Uterus (tissue), 2 donors: ENCODE measurements at regions not wholly inside any gene's neighbourhood (a gene's known extent, or its start where the extent isn't known, plus 50 kb on each side); places are given as distances from the start of the nearest gene placed in this dataset.

ENCODE experiments used
- POLR2A ChIP-seq, 2 donors: fragments of 450-650 bp; IDR thresholded peaks; one replicate each; pipeline ENCODE4 v1.6.1; 2016; ENCODE audit warnings: antibody characterized with exemption in 2 of 2, mild to moderate bottlenecking in 1 of 2, moderate library complexity in 1 of 2
- TF ChIP-seq, protein P1 (sequence below), 4 experiments: fragments of 200-600 bp in 2 of 4; fragments of 450-650 bp in 2 of 4; sonication (generic) in 2 of 4; IDR thresholded peaks; one replicate each; pipeline ENCODE4 v1.5.1; 2016 to 2019; ENCODE audit warnings: antibody characterized with exemption in 4 of 4, mild to moderate bottlenecking in 2 of 4, moderate library complexity in 1 of 4

DNA sequence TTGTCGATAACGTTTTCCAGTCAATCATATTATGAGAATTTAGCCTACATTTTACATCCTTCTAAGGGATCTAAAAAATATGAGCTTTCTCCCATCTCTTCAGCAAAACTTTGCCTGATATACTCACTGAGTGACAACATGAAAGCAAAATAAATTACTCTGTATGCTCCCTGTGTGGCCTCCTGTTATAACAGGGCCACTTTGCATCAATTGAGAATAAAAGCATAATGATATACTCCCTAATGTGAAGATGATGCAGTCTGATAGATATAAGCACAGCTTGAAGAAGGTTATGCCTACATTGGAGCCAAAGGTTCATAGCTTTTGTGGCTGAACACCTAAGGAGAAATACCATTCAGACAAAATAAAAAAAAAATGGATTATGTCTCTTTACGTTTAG is 561.3 kb upstream of the ZNF717 start:
- TF ChIP-seq POLR2A (IDR thresholded peaks at IDR 0.05): no peak
- TF ChIP-seq, protein P1, sequence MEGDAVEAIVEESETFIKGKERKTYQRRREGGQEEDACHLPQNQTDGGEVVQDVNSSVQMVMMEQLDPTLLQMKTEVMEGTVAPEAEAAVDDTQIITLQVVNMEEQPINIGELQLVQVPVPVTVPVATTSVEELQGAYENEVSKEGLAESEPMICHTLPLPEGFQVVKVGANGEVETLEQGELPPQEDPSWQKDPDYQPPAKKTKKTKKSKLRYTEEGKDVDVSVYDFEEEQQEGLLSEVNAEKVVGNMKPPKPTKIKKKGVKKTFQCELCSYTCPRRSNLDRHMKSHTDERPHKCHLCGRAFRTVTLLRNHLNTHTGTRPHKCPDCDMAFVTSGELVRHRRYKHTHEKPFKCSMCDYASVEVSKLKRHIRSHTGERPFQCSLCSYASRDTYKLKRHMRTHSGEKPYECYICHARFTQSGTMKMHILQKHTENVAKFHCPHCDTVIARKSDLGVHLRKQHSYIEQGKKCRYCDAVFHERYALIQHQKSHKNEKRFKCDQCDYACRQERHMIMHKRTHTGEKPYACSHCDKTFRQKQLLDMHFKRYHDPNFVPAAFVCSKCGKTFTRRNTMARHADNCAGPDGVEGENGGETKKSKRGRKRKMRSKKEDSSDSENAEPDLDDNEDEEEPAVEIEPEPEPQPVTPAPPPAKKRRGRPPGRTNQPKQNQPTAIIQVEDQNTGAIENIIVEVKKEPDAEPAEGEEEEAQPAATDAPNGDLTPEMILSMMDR (IDR thresholded peaks at IDR 0.05): no peak
